ENCODE measurements at regions not wholly inside any gene's neighbourhood (a gene's known extent, or its start where the extent isn't known, plus 50 kb on each side); places are given as distances from the start of the nearest gene placed in this dataset.

- in situ Hi-C loops (cut with MboI): no loop called here
- TF ChIP-seq, protein P1, sequence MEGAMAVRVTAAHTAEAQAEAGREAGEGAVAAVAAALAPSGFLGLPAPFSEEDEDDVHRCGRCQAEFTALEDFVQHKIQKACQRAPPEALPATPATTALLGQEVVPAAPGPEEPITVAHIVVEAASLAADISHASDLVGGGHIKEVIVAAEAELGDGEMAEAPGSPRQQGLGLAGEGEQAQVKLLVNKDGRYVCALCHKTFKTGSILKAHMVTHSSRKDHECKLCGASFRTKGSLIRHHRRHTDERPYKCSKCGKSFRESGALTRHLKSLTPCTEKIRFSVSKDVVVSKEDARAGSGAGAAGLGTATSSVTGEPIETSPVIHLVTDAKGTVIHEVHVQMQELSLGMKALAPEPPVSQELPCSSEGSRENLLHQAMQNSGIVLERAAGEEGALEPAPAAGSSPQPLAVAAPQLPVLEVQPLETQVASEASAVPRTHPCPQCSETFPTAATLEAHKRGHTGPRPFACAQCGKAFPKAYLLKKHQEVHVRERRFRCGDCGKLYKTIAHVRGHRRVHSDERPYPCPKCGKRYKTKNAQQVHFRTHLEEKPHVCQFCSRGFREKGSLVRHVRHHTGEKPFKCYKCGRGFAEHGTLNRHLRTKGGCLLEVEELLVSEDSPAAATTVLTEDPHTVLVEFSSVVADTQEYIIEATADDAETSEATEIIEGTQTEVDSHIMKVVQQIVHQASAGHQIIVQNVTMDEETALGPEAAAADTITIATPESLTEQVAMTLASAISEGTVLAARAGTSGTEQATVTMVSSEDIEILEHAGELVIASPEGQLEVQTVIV (IDR thresholded peaks at IDR 0.05; ENCODE audit: borderline replicate concordance, partially characterized antibody): no peak
- TF ChIP-seq PAX5 (IDR thresholded peaks at IDR 0.05; ENCODE audit: borderline replicate concordance, low read depth, low read length): no peak
- TF ChIP-seq, protein P2, sequence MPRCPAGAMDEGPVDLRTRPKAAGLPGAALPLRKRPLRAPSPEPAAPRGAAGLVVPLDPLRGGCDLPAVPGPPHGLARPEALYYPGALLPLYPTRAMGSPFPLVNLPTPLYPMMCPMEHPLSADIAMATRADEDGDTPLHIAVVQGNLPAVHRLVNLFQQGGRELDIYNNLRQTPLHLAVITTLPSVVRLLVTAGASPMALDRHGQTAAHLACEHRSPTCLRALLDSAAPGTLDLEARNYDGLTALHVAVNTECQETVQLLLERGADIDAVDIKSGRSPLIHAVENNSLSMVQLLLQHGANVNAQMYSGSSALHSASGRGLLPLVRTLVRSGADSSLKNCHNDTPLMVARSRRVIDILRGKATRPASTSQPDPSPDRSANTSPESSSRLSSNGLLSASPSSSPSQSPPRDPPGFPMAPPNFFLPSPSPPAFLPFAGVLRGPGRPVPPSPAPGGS (IDR thresholded peaks at IDR 0.05; ENCODE audit: borderline replicate concordance, insufficient read depth, low read depth, low read length, poor library complexity, severe bottlenecking): no peak
- TF ChIP-seq, protein P3, sequence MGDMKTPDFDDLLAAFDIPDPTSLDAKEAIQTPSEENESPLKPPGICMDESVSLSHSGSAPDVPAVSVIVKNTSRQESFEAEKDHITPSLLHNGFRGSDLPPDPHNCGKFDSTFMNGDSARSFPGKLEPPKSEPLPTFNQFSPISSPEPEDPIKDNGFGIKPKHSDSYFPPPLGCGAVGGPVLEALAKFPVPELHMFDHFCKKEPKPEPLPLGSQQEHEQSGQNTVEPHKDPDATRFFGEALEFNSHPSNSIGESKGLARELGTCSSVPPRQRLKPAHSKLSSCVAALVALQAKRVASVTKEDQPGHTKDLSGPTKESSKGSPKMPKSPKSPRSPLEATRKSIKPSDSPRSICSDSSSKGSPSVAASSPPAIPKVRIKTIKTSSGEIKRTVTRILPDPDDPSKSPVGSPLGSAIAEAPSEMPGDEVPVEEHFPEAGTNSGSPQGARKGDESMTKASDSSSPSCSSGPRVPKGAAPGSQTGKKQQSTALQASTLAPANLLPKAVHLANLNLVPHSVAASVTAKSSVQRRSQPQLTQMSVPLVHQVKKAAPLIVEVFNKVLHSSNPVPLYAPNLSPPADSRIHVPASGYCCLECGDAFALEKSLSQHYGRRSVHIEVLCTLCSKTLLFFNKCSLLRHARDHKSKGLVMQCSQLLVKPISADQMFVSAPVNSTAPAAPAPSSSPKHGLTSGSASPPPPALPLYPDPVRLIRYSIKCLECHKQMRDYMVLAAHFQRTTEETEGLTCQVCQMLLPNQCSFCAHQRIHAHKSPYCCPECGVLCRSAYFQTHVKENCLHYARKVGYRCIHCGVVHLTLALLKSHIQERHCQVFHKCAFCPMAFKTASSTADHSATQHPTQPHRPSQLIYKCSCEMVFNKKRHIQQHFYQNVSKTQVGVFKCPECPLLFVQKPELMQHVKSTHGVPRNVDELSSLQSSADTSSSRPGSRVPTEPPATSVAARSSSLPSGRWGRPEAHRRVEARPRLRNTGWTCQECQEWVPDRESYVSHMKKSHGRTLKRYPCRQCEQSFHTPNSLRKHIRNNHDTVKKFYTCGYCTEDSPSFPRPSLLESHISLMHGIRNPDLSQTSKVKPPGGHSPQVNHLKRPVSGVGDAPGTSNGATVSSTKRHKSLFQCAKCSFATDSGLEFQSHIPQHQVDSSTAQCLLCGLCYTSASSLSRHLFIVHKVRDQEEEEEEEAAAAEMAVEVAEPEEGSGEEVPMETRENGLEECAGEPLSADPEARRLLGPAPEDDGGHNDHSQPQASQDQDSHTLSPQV (IDR thresholded peaks at IDR 0.05): no peak
- Histone ChIP-seq H3K4me1 (ENCODE audit: control insufficient read depth, insufficient read depth, low read length) (no peaks in the 10 kb centered on the region), H4K20me1 (ENCODE audit: control insufficient read depth, insufficient read depth) (no peaks in the 10 kb centered on the region), H3K27ac (ENCODE audit: control insufficient read depth, insufficient read depth) (no peak overlapping the region), H3K79me2 (ENCODE audit: control insufficient read depth, insufficient read depth, low read length) (no peaks in the 10 kb centered on the region), H3K9me3 (replicated peaks; ENCODE audit: control insufficient read depth, insufficient read depth, low read length) (no peaks in the 10 kb centered on the region), H3K9ac (ENCODE audit: control insufficient read depth, insufficient read depth, low read length) (no peak overlapping the region), H2AFZ (ENCODE audit: control insufficient read depth, low read depth, low read length) (no peak overlapping the region), H3K27me3 (replicated peaks in 1 of 2; ENCODE audit: control insufficient read depth in 2 of 2, insufficient read depth in 2 of 2, low read length in 1 of 2) (no peaks in the 10 kb centered on the region), H3K4me3 (no peak overlapping the region), H3K4me2 (ENCODE audit: control insufficient read depth, insufficient read depth) (no peak overlapping the region), H3K36me3 (ENCODE audit: control insufficient read depth in 2 of 2, insufficient read depth in 2 of 2, low read length in 1 of 2) (no peaks in the 10 kb centered on the region)
- FAIRE-seq: no peak
- ChIA-PET POLR2A (no interaction called here), RAD21 (ENCODE audit: unreplicated experiment) (no interaction called here), CTCF (no interaction called here), SMC1A (ENCODE audit: uncharacterized antibody, unreplicated experiment) (no interaction called here)
- no peak for ATAC-seq
- no peak for DNase-seq (ENCODE audit: low read depth, low spot score)
- WGBS (ENCODE audit: insufficient coverage, insufficient replicate concordance, low lambda C conversion rate, missing lambda C conversion rate): 61% methylated on average over 6 of the region's 6 CpGs
- intact Hi-C loops (cut with micrococcal nuclease; ENCODE audit: unreplicated experiment): no loop called here
- no TSS peak for BruUV-seq (replicated peaks)
Observed at GRCh38 chr1:5364591-5364990, 627.6 kb downstream of the NPHP4 start.
